Calu3 (cell line): ENCODE measurements at regions not wholly inside any gene's neighbourhood (a gene's known extent, or its start where the extent isn't known, plus 50 kb on each side); places are given as distances from the start of the nearest gene placed in this dataset.

ENCODE experiments used
- BruUV-seq: library from RNA; stranded (reverse); fragments of 400-500 nt; replicated peaks from 2 replicates; lab custom pipeline; 2021; lab: Mats Ljungman, UMichigan
- CTCF ChIA-PET: fragments of 300-600 bp; sonication (Branson Sonifier 250); formaldehyde crosslinking; loops from one replicate; lab custom pipeline; 2022; ENCODE audit warnings: antibody characterized with exemption; lab: Charles Lee
- DNase-seq: peaks from one replicate; pipeline ENCODE4 v3.0.0; 2022
- H3K27ac Mint-ChIP-seq: one replicate; pipeline ENCODE4 v1.8.0; 2022; ENCODE audit warnings: mixed read lengths; ENCODE audit not compliant: unreplicated experiment
- H3K27me3 Mint-ChIP-seq: one replicate; pipeline ENCODE4 v1.8.0; 2022; ENCODE audit warnings: mixed read lengths; ENCODE audit not compliant: unreplicated experiment
- H3K36me3 Mint-ChIP-seq: one replicate; pipeline ENCODE4 v1.8.0; 2022; ENCODE audit warnings: mild to moderate bottlenecking, moderate library complexity, mixed read lengths; ENCODE audit not compliant: insufficient read depth, unreplicated experiment
- H3K4me1 Mint-ChIP-seq: one replicate; pipeline ENCODE4 v1.8.0; 2022; ENCODE audit warnings: mild to moderate bottlenecking, low read depth, mixed read lengths; ENCODE audit not compliant: unreplicated experiment
- H3K4me3 Mint-ChIP-seq: one replicate; pipeline ENCODE4 v1.8.0; 2022; ENCODE audit warnings: mild to moderate bottlenecking, low read depth, moderate library complexity, mixed read lengths; ENCODE audit not compliant: unreplicated experiment
- H3K9me3 Mint-ChIP-seq: one replicate; pipeline ENCODE4 v1.8.0; 2022; ENCODE audit warnings: low read depth, mixed read lengths; ENCODE audit not compliant: unreplicated experiment
- intact Hi-C: fragments of 100-400 bp; cut with micrococcal nuclease; formaldehyde crosslinking; loops from one replicate; pipeline ENCODE4 v1.10.0; 2022; ENCODE audit not compliant: unreplicated experiment
- TF ChIP-seq, protein P1 (sequence below): fragments of 200-600 bp; IDR thresholded peaks from one replicate; pipeline ENCODE4 v1.8.0; 2022; ENCODE audit warnings: antibody characterized with exemption; ENCODE audit not compliant: unreplicated experiment

DNA sequence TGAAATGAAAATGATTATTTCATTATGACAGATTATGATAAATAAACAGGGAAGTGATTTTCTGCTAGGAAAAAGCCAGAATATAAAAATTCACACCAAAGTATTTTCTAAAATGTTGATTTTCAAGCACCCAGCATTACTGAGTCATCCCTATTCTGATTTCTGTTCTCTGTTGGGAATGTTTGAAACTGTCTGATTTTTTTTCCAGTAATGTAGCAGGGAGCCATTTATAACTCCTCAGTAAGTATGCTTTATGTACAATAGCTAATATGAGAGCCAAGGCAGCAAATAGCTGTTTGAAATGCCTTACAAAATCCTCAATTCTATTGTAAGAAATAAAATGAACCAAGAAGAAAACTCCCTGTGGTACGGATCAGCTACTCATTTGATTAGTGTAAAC, 471.7 kb upstream of the TYRP1 start:
- H3K4me1 Mint-ChIP-seq: no peaks in the 10 kb centered on the region
- no peaks in the 10 kb centered on the region for H3K27me3 Mint-ChIP-seq
- no peak for DNase-seq
- H3K27ac Mint-ChIP-seq: no peak overlapping the region
- no TSS peak for BruUV-seq
- H3K36me3 Mint-ChIP-seq: no peaks in the 10 kb centered on the region
- no peaks in the 10 kb centered on the region for H3K9me3 Mint-ChIP-seq
- CTCF ChIA-PET: no interaction called here
- no peak overlapping the region for H3K4me3 Mint-ChIP-seq
- TF ChIP-seq, protein P1, sequence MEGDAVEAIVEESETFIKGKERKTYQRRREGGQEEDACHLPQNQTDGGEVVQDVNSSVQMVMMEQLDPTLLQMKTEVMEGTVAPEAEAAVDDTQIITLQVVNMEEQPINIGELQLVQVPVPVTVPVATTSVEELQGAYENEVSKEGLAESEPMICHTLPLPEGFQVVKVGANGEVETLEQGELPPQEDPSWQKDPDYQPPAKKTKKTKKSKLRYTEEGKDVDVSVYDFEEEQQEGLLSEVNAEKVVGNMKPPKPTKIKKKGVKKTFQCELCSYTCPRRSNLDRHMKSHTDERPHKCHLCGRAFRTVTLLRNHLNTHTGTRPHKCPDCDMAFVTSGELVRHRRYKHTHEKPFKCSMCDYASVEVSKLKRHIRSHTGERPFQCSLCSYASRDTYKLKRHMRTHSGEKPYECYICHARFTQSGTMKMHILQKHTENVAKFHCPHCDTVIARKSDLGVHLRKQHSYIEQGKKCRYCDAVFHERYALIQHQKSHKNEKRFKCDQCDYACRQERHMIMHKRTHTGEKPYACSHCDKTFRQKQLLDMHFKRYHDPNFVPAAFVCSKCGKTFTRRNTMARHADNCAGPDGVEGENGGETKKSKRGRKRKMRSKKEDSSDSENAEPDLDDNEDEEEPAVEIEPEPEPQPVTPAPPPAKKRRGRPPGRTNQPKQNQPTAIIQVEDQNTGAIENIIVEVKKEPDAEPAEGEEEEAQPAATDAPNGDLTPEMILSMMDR: no peak
- intact Hi-C loops: no loop called here

DNA sequence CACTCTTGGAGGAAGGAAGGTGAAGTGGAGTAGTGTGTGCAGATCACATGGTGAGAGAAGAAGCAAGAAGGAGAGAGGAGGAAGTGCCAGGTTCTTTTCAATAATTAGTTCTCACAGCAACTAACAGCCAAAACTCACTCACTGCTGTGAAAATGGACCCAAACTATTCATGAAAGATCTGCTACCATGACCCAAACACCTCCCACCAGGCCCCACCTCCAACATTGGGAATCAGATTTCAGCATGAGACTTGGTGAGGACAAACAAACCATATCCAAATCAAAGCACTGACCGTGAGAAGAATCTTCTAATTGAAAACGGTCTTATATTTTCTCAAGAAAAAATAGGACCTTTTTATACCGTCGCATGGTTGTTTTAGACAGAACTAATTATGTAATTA, 468.7 kb upstream of the TYRP1 start:
- no peaks in the 10 kb centered on the region for H3K4me1 Mint-ChIP-seq
- no peak overlapping the region for H3K4me3 Mint-ChIP-seq
- H3K36me3 Mint-ChIP-seq: no peaks in the 10 kb centered on the region
- CTCF ChIA-PET: no interaction called here
- no peak overlapping the region for H3K27ac Mint-ChIP-seq
- H3K27me3 Mint-ChIP-seq: no peaks in the 10 kb centered on the region
- no peak for DNase-seq
- intact Hi-C loops: no loop called here
- BruUV-seq: no TSS peak
- peaks cover 3% of the 10 kb centered on the region for H3K9me3 Mint-ChIP-seq
- TF ChIP-seq, protein P1: no peak

- no peak overlapping the region for H3K27ac Mint-ChIP-seq
- no peak for DNase-seq
- TF ChIP-seq, protein P1: no peak
- intact Hi-C loops: no loop called here
- no peaks in the 10 kb centered on the region for H3K27me3 Mint-ChIP-seq
- no TSS peak for BruUV-seq
- no peaks in the 10 kb centered on the region for H3K36me3 Mint-ChIP-seq
- CTCF ChIA-PET: no interaction called here
- H3K9me3 Mint-ChIP-seq: peaks cover 15% of the 10 kb centered on the region
- no peak overlapping the region for H3K4me3 Mint-ChIP-seq
- H3K4me1 Mint-ChIP-seq: no peaks in the 10 kb centered on the region
Observed at GRCh38 chr9:12230708-12231107, 462.5 kb upstream of the TYRP1 start.

DNA sequence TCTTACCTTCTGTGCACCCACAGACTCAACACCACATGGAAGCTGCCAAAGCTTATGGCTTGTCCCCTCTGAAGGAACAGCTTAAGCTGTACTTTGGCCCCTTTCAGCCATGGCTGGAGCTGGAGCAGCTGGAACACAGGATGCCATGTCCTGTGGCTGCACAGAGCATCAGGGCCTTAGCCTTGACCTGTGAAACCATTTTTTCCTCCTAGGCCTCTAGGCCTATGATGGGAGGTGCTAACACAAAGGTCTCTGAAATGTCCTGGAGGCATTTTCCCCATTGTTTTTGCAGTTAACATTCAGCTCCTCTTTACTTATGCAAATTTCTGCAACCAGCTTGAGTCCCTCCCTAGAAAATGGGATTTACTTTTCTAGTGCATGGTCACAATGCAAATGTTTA, 461.4 kb upstream of the TYRP1 start:
- no peak for DNase-seq
- CTCF ChIA-PET: no interaction called here
- no peaks in the 10 kb centered on the region for H3K4me1 Mint-ChIP-seq
- no TSS peak for BruUV-seq
- H3K27me3 Mint-ChIP-seq: no peaks in the 10 kb centered on the region
- intact Hi-C loops: no loop called here
- no peak overlapping the region for H3K4me3 Mint-ChIP-seq
- H3K9me3 Mint-ChIP-seq: peaks cover 15% of the 10 kb centered on the region
- H3K36me3 Mint-ChIP-seq: no peaks in the 10 kb centered on the region
- TF ChIP-seq, protein P1: no peak
- H3K27ac Mint-ChIP-seq: no peak overlapping the region
